ENCODE measurements at regions not wholly inside any gene's neighbourhood (a gene's known extent, or its start where the extent isn't known, plus 50 kb on each side); places are given as distances from the start of the nearest gene placed in this dataset.

DNA sequence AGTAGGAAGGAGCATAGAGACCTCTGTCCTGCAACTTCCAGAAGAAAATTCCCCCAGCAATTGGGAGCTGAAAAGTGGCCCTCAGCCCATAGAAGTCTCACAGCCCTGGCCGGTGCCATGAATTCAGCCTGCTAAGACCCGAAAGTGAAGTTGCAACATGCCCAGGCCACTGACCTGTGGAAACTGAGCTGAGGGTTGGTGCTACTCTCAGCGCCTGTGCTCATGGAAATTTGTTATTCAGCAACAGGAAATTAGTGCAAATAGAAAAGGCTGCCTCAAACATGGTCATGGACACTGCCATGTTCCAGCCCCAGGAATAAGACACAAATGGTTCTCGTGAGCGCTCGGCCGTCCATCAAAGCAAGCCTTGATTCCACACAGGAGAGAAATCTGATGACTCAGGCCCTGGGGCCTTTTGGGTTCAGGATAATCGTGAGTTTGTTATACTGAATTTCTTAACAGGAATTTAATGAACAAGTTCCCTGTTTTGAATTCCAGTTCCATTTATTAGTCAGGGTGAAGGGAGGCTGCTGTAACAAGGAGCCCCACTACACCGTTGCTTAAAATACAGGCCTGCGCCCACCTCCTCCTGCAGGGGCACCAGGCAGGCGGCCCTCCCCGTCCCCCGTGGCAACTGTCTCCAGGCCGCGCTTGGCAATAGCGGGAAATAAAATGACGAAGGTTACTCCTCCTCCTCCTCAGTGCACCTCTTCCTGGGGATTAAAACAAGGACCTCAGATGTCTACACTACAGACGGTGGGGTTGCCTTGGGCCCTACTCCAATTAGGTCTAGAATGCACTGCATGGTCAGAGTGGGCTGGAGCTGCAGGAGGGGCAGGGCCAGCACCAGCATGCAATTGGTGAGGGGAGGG lies 152.9 kb downstream of the ERMARD start:
- Histone ChIP-seq H3K79me2 (ENCODE audit: insufficient read depth, low read length) (no peaks in the 10 kb centered on the region), H3K9ac (ENCODE audit: low read depth, low read length) (no peak overlapping the region), H3K4me2 (ENCODE audit: insufficient read depth, low read length) (no peak overlapping the region), H2AFZ (ENCODE audit: low read depth, low read length) (no peak overlapping the region), H3K9me3 (ENCODE audit: insufficient read depth, low read length, severe bottlenecking) (peaks cover 3% of the 10 kb centered on the region), H4K20me1 (ENCODE audit: insufficient read depth, low read length) (no peaks in the 10 kb centered on the region), H3K27me3 (ENCODE audit: insufficient read depth, low read length, poor library complexity) (no peaks in the 10 kb centered on the region), H3K36me3 (ENCODE audit: insufficient read depth, low read length) (no peaks in the 10 kb centered on the region), H3K4me3 (ENCODE audit: low read depth in 1 of 2, low read length in 2 of 2) (no peak overlapping the region), H3K27ac (ENCODE audit: low read length) (no peak overlapping the region), H3K4me1 (ENCODE audit: insufficient read depth, low read length) (no peaks in the 10 kb centered on the region)
- TF ChIP-seq, protein P1, sequence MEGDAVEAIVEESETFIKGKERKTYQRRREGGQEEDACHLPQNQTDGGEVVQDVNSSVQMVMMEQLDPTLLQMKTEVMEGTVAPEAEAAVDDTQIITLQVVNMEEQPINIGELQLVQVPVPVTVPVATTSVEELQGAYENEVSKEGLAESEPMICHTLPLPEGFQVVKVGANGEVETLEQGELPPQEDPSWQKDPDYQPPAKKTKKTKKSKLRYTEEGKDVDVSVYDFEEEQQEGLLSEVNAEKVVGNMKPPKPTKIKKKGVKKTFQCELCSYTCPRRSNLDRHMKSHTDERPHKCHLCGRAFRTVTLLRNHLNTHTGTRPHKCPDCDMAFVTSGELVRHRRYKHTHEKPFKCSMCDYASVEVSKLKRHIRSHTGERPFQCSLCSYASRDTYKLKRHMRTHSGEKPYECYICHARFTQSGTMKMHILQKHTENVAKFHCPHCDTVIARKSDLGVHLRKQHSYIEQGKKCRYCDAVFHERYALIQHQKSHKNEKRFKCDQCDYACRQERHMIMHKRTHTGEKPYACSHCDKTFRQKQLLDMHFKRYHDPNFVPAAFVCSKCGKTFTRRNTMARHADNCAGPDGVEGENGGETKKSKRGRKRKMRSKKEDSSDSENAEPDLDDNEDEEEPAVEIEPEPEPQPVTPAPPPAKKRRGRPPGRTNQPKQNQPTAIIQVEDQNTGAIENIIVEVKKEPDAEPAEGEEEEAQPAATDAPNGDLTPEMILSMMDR (IDR thresholded peaks at IDR 0.05; ENCODE audit: borderline replicate concordance, extremely low read depth, low read length, poor library complexity, severe bottlenecking) = no peak
- TF ChIP-seq EZH2 (IDR thresholded peaks at IDR 0.05; ENCODE audit: borderline replicate concordance, low read depth, low read length, severe bottlenecking) = no peak
- ATAC-seq (ENCODE audit: insufficient read depth, low read depth) (no peak), DNase-seq (no peak)

DNA sequence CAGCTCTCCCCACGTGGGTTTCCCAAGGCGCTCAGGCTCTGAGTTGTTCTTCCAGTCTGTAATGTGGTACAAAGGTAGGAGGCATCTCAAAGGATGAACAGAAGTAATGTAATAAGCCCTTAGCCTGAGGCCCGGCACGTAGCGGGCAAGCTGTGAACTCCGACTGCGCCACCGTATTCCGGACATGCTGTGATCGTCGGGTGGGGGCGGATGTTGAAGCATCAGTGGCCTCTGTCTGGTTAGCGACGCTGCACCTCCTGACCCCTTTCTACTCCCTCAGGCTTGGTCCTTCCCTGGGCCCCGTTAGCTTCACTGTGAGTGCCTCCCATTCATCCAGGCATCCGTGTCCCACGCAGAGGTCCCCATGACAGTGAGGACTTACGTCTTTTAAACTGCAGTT lies 151.7 kb downstream of the ERMARD start:
- TF ChIP-seq, protein P1 (IDR thresholded peaks at IDR 0.05; ENCODE audit: borderline replicate concordance, extremely low read depth, low read length, poor library complexity, severe bottlenecking) = no peak
- TF ChIP-seq EZH2 (IDR thresholded peaks at IDR 0.05; ENCODE audit: borderline replicate concordance, low read depth, low read length, severe bottlenecking) = no peak
- Histone ChIP-seq H3K79me2 (ENCODE audit: insufficient read depth, low read length) (no peaks in the 10 kb centered on the region), H3K36me3 (ENCODE audit: insufficient read depth, low read length) (no peaks in the 10 kb centered on the region), H4K20me1 (ENCODE audit: insufficient read depth, low read length) (no peaks in the 10 kb centered on the region), H3K9ac (ENCODE audit: low read depth, low read length) (no peak overlapping the region), H3K27me3 (ENCODE audit: insufficient read depth, low read length, poor library complexity) (no peaks in the 10 kb centered on the region), H2AFZ (ENCODE audit: low read depth, low read length) (no peak overlapping the region), H3K9me3 (ENCODE audit: insufficient read depth, low read length, severe bottlenecking) (peaks cover 3% of the 10 kb centered on the region), H3K4me1 (ENCODE audit: insufficient read depth, low read length) (no peaks in the 10 kb centered on the region), H3K4me2 (ENCODE audit: insufficient read depth, low read length) (no peak overlapping the region), H3K27ac (ENCODE audit: low read length) (no peak overlapping the region), H3K4me3 (ENCODE audit: low read depth in 1 of 2, low read length in 2 of 2) (no peak overlapping the region)
- DNase-seq (no peak), ATAC-seq (ENCODE audit: insufficient read depth, low read depth) (no peak)

DNA sequence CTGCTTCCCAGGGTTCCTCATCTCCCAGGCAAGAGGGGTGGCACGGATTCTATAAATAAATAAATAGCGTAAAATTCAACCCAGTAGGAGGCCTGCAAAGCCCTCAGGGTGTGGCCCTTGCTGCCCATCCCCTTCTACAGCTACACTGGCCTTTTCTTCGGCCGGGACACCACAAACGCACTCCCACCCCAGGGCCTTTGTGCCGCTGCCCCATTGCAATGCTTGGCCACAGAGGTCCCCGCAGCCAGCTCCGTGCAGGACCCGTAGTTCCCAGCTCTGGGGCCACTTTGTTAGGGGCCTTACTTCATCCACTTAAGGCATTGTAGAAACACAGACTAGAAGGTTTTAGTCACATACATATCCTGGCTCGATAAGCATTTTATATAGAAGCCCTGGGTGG lies 151.2 kb downstream of the ERMARD start:
- no peaks in the 10 kb centered on the region for H3K79me2 ChIP-seq (ENCODE audit: insufficient read depth, low read length)
- no peak overlapping the region for H3K4me2 ChIP-seq (ENCODE audit: insufficient read depth, low read length)
- ATAC-seq (ENCODE audit: insufficient read depth, low read depth) (no peak), DNase-seq (no peak)
- H3K27ac ChIP-seq (ENCODE audit: low read length) = no peak overlapping the region
- no peaks in the 10 kb centered on the region for H3K4me1 ChIP-seq (ENCODE audit: insufficient read depth, low read length)
- no peak overlapping the region for H2AFZ ChIP-seq (ENCODE audit: low read depth, low read length)
- no peaks in the 10 kb centered on the region for H3K27me3 ChIP-seq (ENCODE audit: insufficient read depth, low read length, poor library complexity)
- peaks cover 3% of the 10 kb centered on the region for H3K9me3 ChIP-seq (ENCODE audit: insufficient read depth, low read length, severe bottlenecking)
- no peak overlapping the region for H3K4me3 ChIP-seq (ENCODE audit: low read depth in 1 of 2, low read length in 2 of 2)
- no peaks in the 10 kb centered on the region for H4K20me1 ChIP-seq (ENCODE audit: insufficient read depth, low read length)
- no peaks in the 10 kb centered on the region for H3K36me3 ChIP-seq (ENCODE audit: insufficient read depth, low read length)
- no peak overlapping the region for H3K9ac ChIP-seq (ENCODE audit: low read depth, low read length)
- TF ChIP-seq EZH2 (IDR thresholded peaks at IDR 0.05; ENCODE audit: borderline replicate concordance, low read depth, low read length, severe bottlenecking) = no peak
- TF ChIP-seq, protein P1 (IDR thresholded peaks at IDR 0.05; ENCODE audit: borderline replicate concordance, extremely low read depth, low read length, poor library complexity, severe bottlenecking) = no peak

Measured in DND-41 (cell line).